HG03095 (cell line): ENCODE measurements at regions not wholly inside any gene's neighbourhood (a gene's known extent, or its start where the extent isn't known, plus 50 kb on each side); places are given as distances from the start of the nearest gene placed in this dataset.

Experiments
- ATAC-seq: cut with Tn5 transposase; IDR thresholded peaks from one replicate; pipeline ENCODE4 v1.9.1; 2021; ENCODE audit warnings: moderate library complexity; ENCODE audit not compliant: unreplicated experiment

DNA sequence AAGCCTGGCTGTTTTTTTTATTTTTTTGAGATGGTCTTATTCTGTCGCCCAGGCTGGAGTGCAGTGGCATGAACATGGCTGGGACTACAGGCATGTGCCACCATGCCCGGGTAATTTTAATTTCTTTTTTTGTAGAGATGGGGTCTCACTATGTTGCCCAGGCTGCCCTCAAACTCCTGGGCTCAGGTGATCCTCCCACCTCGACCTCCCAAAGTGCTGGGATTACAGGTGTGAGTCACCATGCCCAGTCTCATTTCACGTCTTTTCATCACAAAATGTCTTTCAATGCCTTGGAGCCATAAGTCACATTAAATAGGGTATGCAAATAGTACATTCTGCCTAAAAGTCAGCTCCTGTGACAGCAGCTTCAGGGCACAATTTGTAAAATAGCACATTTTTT lies 52.8 kb downstream of the SOX2 start:
- ATAC-seq: no peak

- no peak for ATAC-seq
These were observed 58.6 kb downstream of the SOX2 start for GRCh38 chr3:181770296-181770695.

DNA sequence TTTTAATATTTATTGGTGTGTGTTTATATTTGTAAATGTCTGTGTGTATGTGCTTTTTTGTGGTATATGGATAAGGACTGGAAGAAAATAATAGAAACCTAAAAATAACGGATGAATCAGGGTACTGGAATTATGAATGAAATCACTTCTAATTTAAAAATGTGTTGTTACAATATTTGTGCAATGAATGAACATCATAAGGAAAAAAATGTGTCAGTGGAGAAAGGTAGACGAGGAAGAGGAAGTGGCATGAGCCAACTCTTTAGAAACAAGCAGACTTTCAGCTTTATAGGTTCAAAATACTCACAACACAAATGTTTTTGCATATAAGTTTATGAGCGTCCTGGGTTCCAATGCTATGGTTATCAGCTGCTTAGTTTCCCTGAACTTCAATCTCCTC lies 59.4 kb downstream of the SOX2 start:
- ATAC-seq: no peak

- ATAC-seq: no peak
These were observed 60.4 kb downstream of the SOX2 start for GRCh38 chr3:181772166-181772565.

- ATAC-seq: no peak
These were observed 62.2 kb downstream of the SOX2 start for GRCh38 chr3:181773921-181774320.

- no peak for ATAC-seq
These were observed 70.7 kb downstream of the SOX2 start for GRCh38 chr3:181782306-181782954.

DNA sequence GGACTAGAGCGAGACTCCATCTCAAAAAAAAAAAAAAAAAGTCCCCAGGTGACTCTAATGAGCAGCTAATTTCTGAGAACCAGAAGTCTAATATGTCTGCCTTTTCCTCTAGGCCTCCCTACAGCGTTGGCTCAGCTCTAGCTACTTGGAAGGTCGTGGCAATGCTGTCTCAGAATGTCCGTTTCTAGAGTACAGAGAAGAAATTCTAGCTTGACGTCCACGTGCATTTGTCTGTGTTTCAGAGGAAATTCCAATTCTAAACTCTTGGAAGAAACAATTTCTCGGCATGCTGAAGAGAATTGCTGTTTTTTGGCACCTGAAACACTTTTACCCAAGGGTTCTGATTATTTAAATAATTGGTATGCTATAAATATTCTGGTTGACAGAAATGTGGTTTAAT lies 78.8 kb downstream of the SOX2 start:
- no peak for ATAC-seq

GRCh38 chr3:181791056-181791955 lies 79.6 kb downstream of the SOX2 start:
- ATAC-seq: no peak

DNA sequence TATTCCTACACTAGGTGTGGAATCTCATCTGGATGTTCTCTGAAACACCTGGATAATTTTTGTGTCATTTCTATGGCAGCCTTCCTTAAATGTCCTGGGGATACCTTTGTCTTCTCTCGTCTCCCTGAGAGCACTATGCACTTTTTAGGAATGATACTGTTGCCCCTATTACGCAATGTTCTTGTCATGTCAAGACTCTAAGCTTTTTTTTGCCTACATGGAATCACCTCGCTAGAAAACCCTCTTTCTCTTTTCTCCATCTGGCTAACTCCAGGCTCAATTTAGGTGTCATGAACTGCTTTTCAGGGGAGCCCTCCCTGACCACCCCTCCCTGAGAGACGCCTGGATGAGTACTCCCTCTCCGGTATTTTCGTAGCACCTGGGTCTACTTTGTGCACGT lies 81.3 kb downstream of the SOX2 start:
- ATAC-seq: no peak

- ATAC-seq: no peak
These were observed 82.5 kb downstream of the SOX2 start for GRCh38 chr3:181794011-181794790.

GRCh38 chr3:181796641-181797040 lies 84.9 kb downstream of the SOX2 start:
- ATAC-seq: no peak

GRCh38 chr3:181797431-181797830 lies 85.7 kb downstream of the SOX2 start:
- ATAC-seq: no peak

GRCh38 chr3:181805703-181806102 lies 94.0 kb downstream of the SOX2 start:
- no peak for ATAC-seq

DNA sequence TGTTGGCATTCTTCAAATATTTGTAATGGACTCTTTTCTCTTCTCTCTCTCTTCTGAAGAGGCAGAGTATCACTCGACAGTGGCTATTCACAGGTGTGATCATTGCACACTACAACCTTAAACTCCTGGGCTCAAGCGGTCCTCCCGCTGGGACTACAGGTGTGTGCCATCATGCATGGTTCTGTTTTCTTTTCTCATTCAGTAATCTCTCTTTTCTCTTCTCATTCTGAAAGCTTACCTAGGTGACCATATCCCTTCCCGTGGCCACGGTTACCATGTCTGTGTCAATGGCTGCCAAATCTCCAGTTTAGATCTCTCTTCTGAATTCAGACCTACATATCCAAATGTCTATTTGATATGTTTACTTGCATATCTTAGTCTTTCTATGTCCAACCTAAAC lies 96.3 kb downstream of the SOX2 start:
- ATAC-seq: no peak

DNA sequence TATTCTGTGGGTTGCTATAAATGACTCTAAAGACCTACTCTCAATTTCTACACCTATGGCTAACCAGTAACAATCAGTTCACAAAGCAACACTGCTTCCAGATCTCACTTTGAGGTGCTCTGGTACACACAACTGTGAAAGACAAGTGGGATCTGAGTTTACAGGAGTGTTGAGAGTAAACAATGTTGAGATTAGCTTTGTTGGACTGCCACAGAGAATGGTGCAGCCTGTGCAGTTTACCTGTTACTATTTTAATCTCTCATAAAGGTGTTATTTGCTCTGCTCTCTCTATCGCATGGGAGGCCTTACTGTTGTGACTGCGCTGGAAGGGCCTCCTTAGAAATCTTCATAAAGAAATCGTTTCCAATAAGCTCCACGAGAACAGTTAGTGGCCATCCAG lies 112.0 kb downstream of the SOX2 start:
- no peak for ATAC-seq

GRCh38 chr3:181824961-181825360 lies 113.2 kb downstream of the SOX2 start:
- ATAC-seq: no peak

- ATAC-seq: no peak
These were observed 127.6 kb downstream of the SOX2 start for GRCh38 chr3:181839039-181839915.

GRCh38 chr3:181839916-181840297 lies 128.2 kb downstream of the SOX2 start:
- ATAC-seq: no peak

DNA sequence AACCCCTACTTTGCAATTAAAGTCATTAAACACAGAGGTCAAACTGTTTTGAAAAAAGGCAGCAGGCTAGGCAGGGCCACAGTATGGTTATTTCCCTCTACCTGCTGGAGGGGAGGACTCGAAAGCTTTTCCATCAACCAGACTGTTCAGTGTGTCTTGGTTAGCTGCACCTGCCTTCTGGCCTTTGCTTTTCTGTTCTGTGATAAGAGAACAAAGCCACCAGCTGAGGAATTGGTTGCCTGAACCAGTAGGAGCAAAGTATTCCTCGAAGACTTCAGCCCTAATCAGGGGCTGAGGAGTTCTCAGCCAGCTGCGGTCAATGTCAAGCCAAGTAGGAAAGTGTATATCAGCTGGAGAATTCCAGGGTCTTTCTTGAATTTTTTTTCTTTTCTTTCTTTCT lies 132.5 kb downstream of the SOX2 start:
- no peak for ATAC-seq

- no peak for ATAC-seq
These were observed 135.6 kb downstream of the SOX2 start for GRCh38 chr3:181847276-181847675.

DNA sequence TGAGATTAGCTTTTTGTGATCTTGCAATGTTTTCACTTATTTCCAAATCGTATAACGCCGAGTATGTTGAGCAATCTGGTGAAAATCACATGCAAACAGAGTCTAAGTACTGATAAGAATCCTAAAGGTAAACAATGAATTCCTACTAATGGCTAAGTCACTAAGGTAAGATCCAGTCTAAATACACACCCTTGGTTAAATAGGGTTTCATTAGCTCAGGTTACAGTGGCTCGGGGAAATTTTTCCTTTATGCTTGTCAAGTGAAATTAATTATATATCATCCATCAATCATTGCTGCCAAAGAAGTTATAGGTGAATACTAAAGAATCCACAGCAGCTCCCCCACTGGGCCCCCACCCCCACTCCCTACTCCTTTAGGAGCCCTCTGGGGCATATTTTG lies 139.3 kb downstream of the SOX2 start:
- ATAC-seq: no peak
